Activated T-helper 1 cell treated with anti-CD3 and anti-CD28 coated beads, Interleukin-12 subunit alpha, Interleukin-12 subunit beta, Interleukin-2, Interleukin-4 antibody, amounts not matched to agents 30 ng/mL and 10 ng/mL and 1 ng/mL, durations not matched to agents 14 hours and 24 hours and 36 hours (primary cell): ENCODE measurements at regions not wholly inside any gene's neighbourhood (a gene's known extent, or its start where the extent isn't known, plus 50 kb on each side); places are given as distances from the start of the nearest gene placed in this dataset.

Experiments used
- DNase-seq: peaks from one replicate; pipeline ENCODE4 v3.0.0; 2021; ENCODE audit warnings: low spot score
- H3K27ac Mint-ChIP-seq: one replicate; pipeline ENCODE4 v1.8.0; 2021; ENCODE audit warnings: mild to moderate bottlenecking, mixed read lengths
- H3K27me3 Mint-ChIP-seq: one replicate; pipeline ENCODE4 v1.8.0; 2022; ENCODE audit warnings: mild to moderate bottlenecking, moderate library complexity, mixed read lengths; ENCODE audit not compliant: insufficient read depth
- H3K36me3 Mint-ChIP-seq: one replicate; pipeline ENCODE4 v1.8.0; 2021; ENCODE audit warnings: low read depth, mixed read lengths
- H3K4me1 Mint-ChIP-seq: one replicate; pipeline ENCODE4 v1.8.0; 2021; ENCODE audit warnings: low read depth, mixed read lengths
- H3K4me3 Mint-ChIP-seq: one replicate; pipeline ENCODE4 v1.8.0; 2021; ENCODE audit warnings: mild to moderate bottlenecking, moderate library complexity, mixed read lengths
- H3K9me3 Mint-ChIP-seq: one replicate; pipeline ENCODE4 v1.8.0; 2021; ENCODE audit warnings: mixed read lengths
- intact Hi-C: fragments of 100-400 bp; cut with micrococcal nuclease; formaldehyde crosslinking; loops from one replicate; pipeline ENCODE4 v1.15.1; 2024

DNA sequence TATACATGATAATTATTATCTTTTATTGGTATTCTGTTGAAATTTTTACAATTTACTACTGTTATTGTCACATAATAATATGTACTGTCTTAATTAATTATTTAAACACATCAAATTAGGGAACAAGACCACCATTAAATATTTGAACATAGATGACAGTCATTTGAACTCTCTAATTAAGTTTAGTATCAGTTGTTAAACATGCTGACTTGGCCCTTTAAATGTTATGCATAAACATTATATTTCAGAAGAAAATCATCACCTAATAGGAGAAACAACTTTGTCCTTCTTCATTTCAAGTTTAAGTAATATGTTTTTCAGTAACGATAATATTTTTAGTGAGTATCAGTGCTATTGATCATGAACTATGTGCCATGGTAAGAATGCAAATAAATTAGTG, 623.5 kb upstream of the GNPDA2 start:
- Mint-ChIP-seq H3K27ac (no peak overlapping the region), H3K27me3 (no peaks in the 10 kb centered on the region), H3K4me3 (no peak overlapping the region), H3K4me1 (no peaks in the 10 kb centered on the region), H3K9me3 (peaks cover 12% of the 10 kb centered on the region), H3K36me3 (no peaks in the 10 kb centered on the region)
- no peak for DNase-seq
- intact Hi-C loops, result no loop called here

DNA sequence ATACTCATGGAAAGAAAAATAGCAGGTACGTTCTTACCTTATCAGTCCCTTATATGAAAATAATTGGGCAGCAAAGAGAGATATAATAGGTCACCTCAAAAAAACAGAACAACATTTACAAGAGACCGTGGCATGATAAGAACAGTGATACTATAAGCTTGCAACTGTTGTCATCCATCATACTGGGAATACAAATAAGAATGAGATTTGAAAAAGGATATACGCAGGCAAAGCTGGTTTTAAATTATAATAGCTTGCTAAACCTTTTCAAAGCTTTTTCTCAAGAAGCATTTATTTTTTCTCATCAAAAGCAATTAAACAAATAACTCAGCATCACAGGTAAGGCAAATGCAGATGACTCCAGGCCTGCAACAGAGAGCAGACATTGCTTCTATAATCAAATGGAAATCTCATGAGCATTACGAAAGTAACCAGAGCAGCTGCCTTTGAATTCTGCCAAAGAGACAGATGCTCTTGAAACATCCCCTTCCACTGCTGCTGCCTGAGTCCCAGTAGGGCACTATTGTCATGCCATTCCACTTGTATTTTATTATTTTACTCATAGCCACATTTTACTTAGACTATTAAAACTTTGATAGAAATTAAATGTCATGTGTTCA, 620.6 kb upstream of the GNPDA2 start:
- no peaks in the 10 kb centered on the region for H3K4me1 Mint-ChIP-seq
- H3K4me3 Mint-ChIP-seq, result no peak overlapping the region
- intact Hi-C loops, result no loop called here
- H3K36me3 Mint-ChIP-seq, result no peaks in the 10 kb centered on the region
- no peaks in the 10 kb centered on the region for H3K27me3 Mint-ChIP-seq
- no peak for DNase-seq
- H3K9me3 Mint-ChIP-seq, result peaks cover 9% of the 10 kb centered on the region
- H3K27ac Mint-ChIP-seq, result no peak overlapping the region

DNA sequence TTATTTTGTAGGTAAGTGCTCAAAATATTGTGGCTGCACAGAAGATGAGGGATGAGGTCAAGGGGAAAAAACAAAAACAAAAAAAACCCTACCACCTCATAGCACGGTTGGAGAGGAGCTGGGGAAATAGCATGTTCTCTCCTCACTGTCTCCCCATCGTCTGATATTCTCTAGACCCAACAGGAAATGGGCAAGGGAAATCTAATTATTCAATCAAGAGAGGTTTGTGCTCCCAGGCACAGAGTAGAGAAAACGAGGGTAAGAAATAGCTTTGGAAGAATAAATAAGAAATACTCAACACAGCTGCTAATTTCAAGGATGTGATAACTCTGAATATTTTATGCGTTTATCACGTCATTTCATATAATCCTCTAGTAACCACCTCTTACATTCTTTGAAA, 619.2 kb upstream of the GNPDA2 start:
- Mint-ChIP-seq H3K9me3 (peaks cover 5% of the 10 kb centered on the region), H3K4me3 (no peak overlapping the region), H3K27me3 (no peaks in the 10 kb centered on the region), H3K4me1 (no peaks in the 10 kb centered on the region), H3K36me3 (no peaks in the 10 kb centered on the region), H3K27ac (no peak overlapping the region)
- no peak for DNase-seq
- intact Hi-C loops, result no loop called here

DNA sequence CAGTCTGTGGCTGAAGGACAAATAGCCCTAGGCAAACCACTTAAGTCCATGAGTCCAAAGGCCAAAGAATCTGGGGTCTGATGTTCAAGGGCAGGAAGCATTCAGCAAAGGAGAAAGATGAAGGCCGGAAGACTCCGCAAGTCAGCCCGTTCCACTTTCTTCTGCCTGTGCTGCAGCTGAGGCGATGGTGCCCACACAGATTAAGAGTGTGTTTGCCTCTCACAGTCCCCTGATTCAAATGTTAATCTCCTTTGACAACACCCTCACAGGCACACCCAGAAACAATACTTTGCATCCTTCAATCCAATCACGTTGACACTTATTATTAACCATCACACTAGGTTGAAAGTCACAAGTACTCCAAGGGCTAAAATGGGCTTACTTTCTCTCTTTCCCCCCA, 605.4 kb upstream of the GNPDA2 start:
- no peak for DNase-seq
- no peaks in the 10 kb centered on the region for H3K27me3 Mint-ChIP-seq
- H3K27ac Mint-ChIP-seq, result no peak overlapping the region
- intact Hi-C loops, result no loop called here
- no peak overlapping the region for H3K4me3 Mint-ChIP-seq
- H3K9me3 Mint-ChIP-seq, result peaks cover 5% of the 10 kb centered on the region
- H3K36me3 Mint-ChIP-seq, result no peaks in the 10 kb centered on the region
- H3K4me1 Mint-ChIP-seq, result no peaks in the 10 kb centered on the region

DNA sequence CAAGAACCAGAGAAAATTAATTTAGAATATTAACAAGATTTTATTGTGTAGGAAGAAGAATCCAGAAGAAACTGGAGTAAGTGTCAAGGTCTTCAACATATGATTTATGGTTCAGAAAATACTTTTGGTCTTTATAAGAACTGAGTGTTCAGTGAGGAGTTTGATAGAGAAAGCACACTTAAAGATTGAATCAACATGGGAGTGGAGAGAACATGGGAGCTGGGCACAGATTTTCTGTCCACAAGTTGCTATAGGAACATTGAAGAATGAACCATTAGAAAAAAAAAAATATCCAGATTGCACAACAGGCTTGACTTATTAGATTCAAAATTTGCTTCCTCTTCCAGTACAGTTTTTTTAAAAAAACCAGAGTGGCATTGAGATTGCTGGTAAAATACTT, 601.2 kb upstream of the GNPDA2 start:
- intact Hi-C loops, result no loop called here
- Mint-ChIP-seq H3K9me3 (peaks cover 5% of the 10 kb centered on the region), H3K27ac (no peak overlapping the region), H3K27me3 (no peaks in the 10 kb centered on the region), H3K4me1 (no peaks in the 10 kb centered on the region), H3K4me3 (no peak overlapping the region), H3K36me3 (no peaks in the 10 kb centered on the region)
- no peak for DNase-seq

DNA sequence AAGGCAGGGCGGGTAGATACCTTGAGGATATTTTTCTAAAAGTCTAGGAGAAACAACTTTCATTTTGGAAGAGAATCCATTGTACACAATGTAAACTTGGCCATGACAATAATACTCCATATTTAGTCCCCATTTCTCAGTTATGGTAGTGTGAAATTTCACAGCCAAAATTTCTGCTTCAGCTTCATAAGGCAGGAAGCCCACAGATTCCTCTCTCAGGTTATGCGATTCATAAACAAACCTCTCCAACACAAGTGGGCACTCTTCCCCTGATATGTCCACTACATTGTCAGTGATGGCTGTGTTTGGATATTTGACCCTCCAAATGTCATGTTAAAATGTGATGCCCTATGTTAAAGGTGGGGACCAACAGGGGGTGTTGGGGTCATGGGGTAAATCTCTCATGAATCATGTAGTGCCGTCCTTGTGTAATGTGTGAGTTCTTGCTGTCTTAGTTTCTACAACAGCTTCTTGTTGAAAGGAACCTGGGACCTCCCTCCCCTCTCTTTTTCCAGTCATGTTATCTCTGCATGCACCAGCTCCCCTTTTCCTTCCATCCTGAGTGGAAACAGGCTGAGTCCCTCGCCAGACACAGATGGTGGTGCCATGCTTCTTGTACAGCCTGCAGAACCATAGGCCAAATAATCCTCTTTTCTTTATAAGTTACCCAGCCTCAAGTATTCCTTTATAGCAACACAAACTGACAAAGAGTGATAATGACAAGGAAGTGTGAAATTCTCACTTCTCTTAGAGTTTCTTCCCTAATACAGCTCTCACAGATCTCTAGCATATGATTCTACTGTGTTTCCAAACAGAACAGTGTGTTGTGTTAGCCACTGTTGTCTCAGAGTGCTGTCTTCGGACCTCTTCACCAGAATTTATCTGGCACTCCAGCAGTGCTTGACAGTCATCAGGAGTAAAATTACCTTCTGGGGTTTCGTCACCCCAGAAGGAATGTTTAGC, 598.4 kb upstream of the GNPDA2 start:
- Mint-ChIP-seq H3K27ac (no peak overlapping the region), H3K4me1 (no peaks in the 10 kb centered on the region), H3K27me3 (no peaks in the 10 kb centered on the region), H3K4me3 (no peak overlapping the region), H3K9me3 (peaks cover 5% of the 10 kb centered on the region), H3K36me3 (no peaks in the 10 kb centered on the region)
- DNase-seq, result no peak
- intact Hi-C loops, result no loop called here

DNA sequence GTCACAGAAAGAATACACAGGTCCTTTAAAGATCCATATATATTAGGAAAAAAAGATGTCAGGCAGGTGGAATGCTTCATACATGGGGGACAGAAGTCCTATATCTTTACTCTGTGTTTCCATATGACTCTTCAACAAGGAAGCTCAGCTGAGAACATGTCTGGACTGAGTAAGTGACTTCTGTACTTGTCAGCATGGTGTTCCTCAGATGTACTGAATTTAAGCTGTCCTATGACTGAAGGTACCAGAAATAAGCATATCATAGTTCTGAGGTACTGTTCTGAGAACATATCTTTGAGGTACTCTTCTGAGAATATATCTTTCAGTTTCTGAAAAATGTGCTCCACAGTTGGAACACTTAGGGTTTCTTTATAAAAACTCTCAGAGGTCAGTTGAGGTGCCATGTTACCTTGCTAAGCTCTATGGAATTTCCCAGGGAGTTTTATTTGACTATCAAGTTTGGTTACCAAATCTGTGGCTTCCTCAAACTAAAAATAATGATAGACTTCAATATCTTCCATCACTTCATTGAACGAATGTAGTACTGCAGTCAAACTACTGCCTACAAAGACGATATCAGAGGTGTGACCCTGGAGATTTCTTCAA, 597.2 kb upstream of the GNPDA2 start:
- Mint-ChIP-seq H3K9me3 (peaks cover 5% of the 10 kb centered on the region), H3K4me1 (no peaks in the 10 kb centered on the region), H3K36me3 (no peaks in the 10 kb centered on the region), H3K27me3 (no peaks in the 10 kb centered on the region), H3K27ac (no peak overlapping the region), H3K4me3 (no peak overlapping the region)
- no peak for DNase-seq
- intact Hi-C loops, result no loop called here

DNA sequence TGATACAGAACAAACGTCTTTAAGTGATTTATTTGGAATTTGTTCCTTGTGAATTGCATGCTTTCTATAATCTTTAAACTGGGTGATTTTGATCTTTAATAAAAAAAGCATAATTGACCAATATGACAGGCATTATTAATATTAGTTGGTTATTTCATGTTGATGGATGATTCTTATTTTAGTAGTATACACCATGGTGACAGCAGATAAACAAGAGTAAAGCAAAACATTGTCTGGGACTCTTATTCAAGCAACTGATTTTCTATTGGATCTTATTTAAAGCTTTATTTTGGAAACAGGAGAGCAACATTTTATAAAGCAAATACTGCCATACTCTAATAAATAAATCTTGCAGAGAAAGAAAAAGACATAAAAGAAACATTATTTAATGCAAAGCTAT, 591.4 kb upstream of the GNPDA2 start:
- Mint-ChIP-seq H3K9me3 (no peaks in the 10 kb centered on the region), H3K27me3 (no peaks in the 10 kb centered on the region), H3K27ac (no peak overlapping the region), H3K4me1 (no peaks in the 10 kb centered on the region), H3K4me3 (no peak overlapping the region), H3K36me3 (no peaks in the 10 kb centered on the region)
- intact Hi-C loops, result no loop called here
- DNase-seq, result no peak

DNA sequence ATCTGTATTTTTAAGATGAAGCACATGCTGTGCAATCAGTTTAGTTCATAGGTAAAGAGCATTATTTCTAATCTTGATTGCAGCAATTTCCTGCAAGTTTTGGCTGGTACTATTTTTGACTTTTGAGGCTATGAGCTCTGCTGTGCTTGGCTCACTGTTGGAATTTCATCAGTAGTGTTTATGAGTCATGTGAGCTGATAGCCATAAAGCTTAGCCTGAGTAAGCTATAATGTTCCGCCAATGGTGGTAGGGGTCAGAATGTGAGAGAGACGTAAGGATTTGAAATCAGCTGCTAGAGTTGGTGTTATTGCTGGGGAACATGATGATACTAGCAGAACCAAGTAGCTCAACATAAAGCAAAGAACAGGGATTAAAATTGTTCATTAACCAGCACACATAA, 590.9 kb upstream of the GNPDA2 start:
- Mint-ChIP-seq H3K27ac (no peak overlapping the region), H3K4me3 (no peak overlapping the region), H3K9me3 (no peaks in the 10 kb centered on the region), H3K27me3 (no peaks in the 10 kb centered on the region), H3K36me3 (no peaks in the 10 kb centered on the region), H3K4me1 (no peaks in the 10 kb centered on the region)
- intact Hi-C loops, result no loop called here
- no peak for DNase-seq

DNA sequence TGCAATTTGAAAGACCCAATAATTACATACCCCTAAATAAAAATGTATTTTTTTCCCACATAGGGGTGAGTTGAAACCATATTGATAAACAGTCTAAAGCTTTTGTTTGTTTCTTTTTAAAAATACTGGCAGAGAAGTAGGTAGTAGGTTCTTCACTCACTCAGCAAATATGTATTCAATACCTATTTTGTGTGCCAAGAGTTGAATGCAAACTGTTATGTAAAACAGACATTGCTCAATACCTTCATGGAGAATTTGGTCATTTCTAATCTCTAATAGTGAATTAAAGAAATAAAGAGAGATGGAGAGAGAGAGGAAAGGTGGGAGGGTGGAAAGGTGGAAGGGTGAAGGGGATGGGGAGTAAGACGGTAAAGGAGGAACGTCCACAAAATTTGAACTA, 589.9 kb upstream of the GNPDA2 start:
- no peak overlapping the region for H3K4me3 Mint-ChIP-seq
- intact Hi-C loops, result no loop called here
- no peak for DNase-seq
- no peaks in the 10 kb centered on the region for H3K27me3 Mint-ChIP-seq
- no peaks in the 10 kb centered on the region for H3K9me3 Mint-ChIP-seq
- H3K27ac Mint-ChIP-seq, result no peak overlapping the region
- H3K4me1 Mint-ChIP-seq, result no peaks in the 10 kb centered on the region
- no peaks in the 10 kb centered on the region for H3K36me3 Mint-ChIP-seq

DNA sequence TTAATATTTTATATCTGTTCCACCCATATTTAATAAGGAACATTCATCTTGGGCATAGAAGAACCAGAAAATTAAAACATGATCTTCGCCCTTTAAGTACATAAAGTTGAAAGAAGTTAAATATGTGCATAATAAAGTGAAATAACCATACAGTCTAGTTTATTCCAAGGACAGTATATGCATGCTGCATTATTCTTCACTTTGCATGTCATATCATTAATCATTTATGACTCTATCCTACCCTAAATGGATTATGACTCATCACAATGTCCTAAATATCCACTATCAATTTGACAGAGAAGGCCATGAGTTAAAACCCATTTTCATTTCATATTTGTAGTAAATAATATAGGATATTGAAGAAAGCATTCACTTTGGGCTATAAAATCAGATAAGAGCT, 576.5 kb upstream of the GNPDA2 start:
- no peaks in the 10 kb centered on the region for H3K27me3 Mint-ChIP-seq
- DNase-seq, result no peak
- intact Hi-C loops, result no loop called here
- H3K27ac Mint-ChIP-seq, result no peak overlapping the region
- no peaks in the 10 kb centered on the region for H3K4me1 Mint-ChIP-seq
- no peak overlapping the region for H3K4me3 Mint-ChIP-seq
- no peaks in the 10 kb centered on the region for H3K36me3 Mint-ChIP-seq
- no peaks in the 10 kb centered on the region for H3K9me3 Mint-ChIP-seq

DNA sequence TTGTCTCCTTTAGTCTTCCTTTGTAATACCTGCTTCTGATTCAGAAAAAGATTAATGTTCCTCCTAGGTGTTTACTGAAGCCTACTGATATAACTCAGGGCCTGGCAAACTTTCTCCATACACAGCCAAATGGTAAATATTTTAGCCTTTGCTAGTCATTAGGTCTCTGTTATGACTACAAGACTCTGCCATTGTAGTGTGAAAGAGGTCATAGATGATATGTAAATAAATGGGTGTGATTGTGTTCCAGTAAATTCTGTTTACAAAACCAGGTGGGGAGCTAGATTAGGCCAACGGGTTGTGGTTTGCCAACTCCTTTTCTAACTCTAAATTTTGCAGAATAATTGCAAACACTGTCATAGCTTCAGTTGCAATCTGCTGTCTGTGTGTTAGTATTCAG, 568.1 kb upstream of the GNPDA2 start:
- Mint-ChIP-seq H3K27me3 (no peaks in the 10 kb centered on the region), H3K4me3 (no peak overlapping the region), H3K27ac (no peak overlapping the region), H3K4me1 (no peaks in the 10 kb centered on the region), H3K36me3 (no peaks in the 10 kb centered on the region), H3K9me3 (peaks cover 11% of the 10 kb centered on the region)
- intact Hi-C loops, result no loop called here
- no peak for DNase-seq

DNA sequence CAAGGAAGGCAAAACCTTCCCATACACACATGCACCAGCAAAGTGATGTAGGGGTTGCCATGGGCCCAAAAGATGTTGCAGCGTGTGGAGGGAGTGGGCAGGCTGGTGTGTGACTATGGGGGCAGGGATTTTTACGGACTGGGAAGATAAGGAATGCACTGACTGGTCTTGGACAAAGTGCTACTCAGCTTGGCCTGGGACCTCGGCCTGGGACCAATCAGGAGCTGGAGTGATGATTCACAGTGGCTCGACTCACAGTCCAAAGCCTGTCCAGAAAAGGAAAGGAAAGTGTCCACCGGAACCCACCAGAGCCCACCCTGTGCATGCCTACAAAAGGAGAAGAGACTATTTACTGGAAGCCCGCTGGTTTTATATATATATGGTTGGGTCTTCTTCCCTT, 567.0 kb upstream of the GNPDA2 start:
- intact Hi-C loops, result no loop called here
- no peak overlapping the region for H3K4me3 Mint-ChIP-seq
- H3K36me3 Mint-ChIP-seq, result no peaks in the 10 kb centered on the region
- peaks cover 11% of the 10 kb centered on the region for H3K9me3 Mint-ChIP-seq
- no peak overlapping the region for H3K27ac Mint-ChIP-seq
- no peaks in the 10 kb centered on the region for H3K27me3 Mint-ChIP-seq
- DNase-seq, result no peak
- H3K4me1 Mint-ChIP-seq, result no peaks in the 10 kb centered on the region
